ENCODE measurements at regions not wholly inside any gene's neighbourhood (a gene's known extent, or its start where the extent isn't known, plus 50 kb on each side); places are given as distances from the start of the nearest gene placed in this dataset.
"Not testable (repeated sequence)": the region's sequence is repeated elsewhere in the genome, so short reads cannot be mapped to it uniquely, and the experiment has no call there.

DNA sequence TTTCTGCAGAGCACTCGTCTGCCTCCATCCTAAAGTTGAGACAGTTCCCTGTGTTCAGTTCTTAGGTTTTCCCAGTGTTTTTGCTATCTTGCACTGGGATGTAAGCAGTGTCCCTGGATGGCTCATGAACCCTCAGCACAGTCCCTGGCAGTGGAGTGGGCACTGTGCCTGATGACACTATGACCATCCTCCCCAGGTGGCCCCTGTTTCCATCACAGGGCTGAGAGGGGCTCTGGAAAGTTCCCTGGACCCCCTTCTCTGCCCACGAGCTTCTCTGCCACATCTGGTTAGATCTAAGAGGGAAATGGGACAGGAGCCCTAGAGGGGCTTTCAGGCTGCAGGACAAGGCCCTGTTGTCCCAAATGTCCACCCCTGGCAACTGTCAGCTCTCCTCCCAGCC, 249.8 kb upstream of the SFSWAP start:
- DNase-seq: no peak
- 44 to 70% (median 61%) methylated on average over 2 of the region's 2 CpGs for WGBS, 3 donors
- H3K27me3 ChIP-seq (ENCODE audit: control insufficient read depth in 3 of 3, insufficient read depth in 3 of 3, low read length in 3 of 3): no peaks in the 10 kb centered on the region
- no peak overlapping the region for H3K4me3 ChIP-seq (ENCODE audit: low read depth in 1 of 3, low read length in 3 of 3)
- no peaks in the 10 kb centered on the region for H3K36me3 ChIP-seq (ENCODE audit: control insufficient read depth in 3 of 3, insufficient read depth in 2 of 3, low read depth in 1 of 3, low read length in 3 of 3)
- no peak for FAIRE-seq
- no peaks in the 10 kb centered on the region for H3K9me3 ChIP-seq (ENCODE audit: control insufficient read depth in 2 of 2, insufficient read depth in 1 of 2, low read depth in 1 of 2, low read length in 1 of 2)
- no peak overlapping the region for H3K27ac ChIP-seq (ENCODE audit: low read depth in 1 of 3, low read length in 2 of 3)
- H3K4me1 ChIP-seq (ENCODE audit: control insufficient read depth in 3 of 3, insufficient read depth in 2 of 3, low read depth in 1 of 3, low read length in 2 of 3): no peaks in the 10 kb centered on the region

DNA sequence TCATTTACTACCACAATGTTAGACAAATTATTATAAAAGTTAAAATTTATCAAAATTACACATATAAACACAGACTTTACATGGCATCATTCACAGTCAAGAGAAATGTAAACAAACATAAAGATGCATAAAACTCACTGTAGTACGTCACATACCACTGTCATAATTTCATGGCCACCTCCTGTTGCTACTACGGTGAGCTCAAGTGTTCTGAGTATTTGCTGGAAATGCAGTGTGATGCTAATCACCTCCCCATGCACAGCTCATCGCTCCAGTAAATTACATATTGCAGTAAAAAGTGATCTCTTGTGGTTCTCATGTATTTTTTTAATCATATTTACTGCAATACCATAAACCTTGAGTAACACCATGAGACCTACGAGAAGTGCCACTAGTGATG, 247.7 kb upstream of the SFSWAP start:
- 55 to 61% (median 57%) methylated on average over 4 of the region's 4 CpGs for WGBS, 3 donors

DNA sequence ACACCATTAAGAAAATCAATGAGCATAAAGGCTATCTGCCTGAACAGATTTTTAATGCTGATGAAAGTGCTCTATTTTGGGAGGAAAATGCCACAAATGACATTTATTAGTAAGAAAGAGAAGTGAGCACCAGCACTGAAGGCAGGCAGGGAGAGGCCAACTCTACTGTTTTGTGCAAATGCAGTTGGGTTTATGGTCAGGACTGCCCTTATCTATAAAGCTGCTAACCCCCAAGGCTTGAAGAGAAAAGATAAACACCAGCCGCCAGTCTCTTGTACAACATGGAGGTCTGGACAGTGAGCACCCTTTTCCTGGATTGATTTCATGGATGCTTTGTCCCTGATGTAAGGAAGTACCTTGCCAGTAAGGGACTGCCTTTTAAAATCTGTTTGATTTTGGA, 246.8 kb upstream of the SFSWAP start:
- Histone ChIP-seq H3K27me3 (ENCODE audit: control insufficient read depth in 3 of 3, insufficient read depth in 3 of 3, low read length in 3 of 3) (no peaks in the 10 kb centered on the region), H3K36me3 (ENCODE audit: control insufficient read depth in 3 of 3, insufficient read depth in 2 of 3, low read depth in 1 of 3, low read length in 3 of 3) (no peaks in the 10 kb centered on the region), H3K4me3 (ENCODE audit: low read depth in 1 of 3, low read length in 3 of 3) (no peak overlapping the region), H3K4me1 (ENCODE audit: control insufficient read depth in 3 of 3, insufficient read depth in 2 of 3, low read depth in 1 of 3, low read length in 2 of 3) (no peaks in the 10 kb centered on the region), H3K27ac (ENCODE audit: low read depth in 1 of 3, low read length in 2 of 3) (no peak overlapping the region), H3K9me3 (ENCODE audit: control insufficient read depth in 2 of 2, insufficient read depth in 1 of 2, low read depth in 1 of 2, low read length in 1 of 2) (peaks cover 0 to 5% of the 10 kb centered on the region in 2 donors)
- no peak for FAIRE-seq
- 30 to 59% (median 55%) methylated on average over 1 of the region's 1 CpG for WGBS, 3 donors
- no peak for DNase-seq

More for the DNA sequence above, 247.7 kb upstream of the SFSWAP start:
- Histone ChIP-seq H3K36me3 (ENCODE audit: control insufficient read depth in 3 of 3, insufficient read depth in 2 of 3, low read depth in 1 of 3, low read length in 3 of 3) (no peaks in the 10 kb centered on the region), H3K4me3 (ENCODE audit: low read depth in 1 of 3, low read length in 3 of 3) (no peak overlapping the region), H3K27me3 (ENCODE audit: control insufficient read depth in 3 of 3, insufficient read depth in 3 of 3, low read length in 3 of 3) (no peaks in the 10 kb centered on the region), H3K9me3 (ENCODE audit: control insufficient read depth in 2 of 2, insufficient read depth in 1 of 2, low read depth in 1 of 2, low read length in 1 of 2) (peaks cover 0 to 5% of the 10 kb centered on the region in 2 donors), H3K27ac (ENCODE audit: low read depth in 1 of 3, low read length in 2 of 3) (no peak overlapping the region), H3K4me1 (ENCODE audit: control insufficient read depth in 3 of 3, insufficient read depth in 2 of 3, low read depth in 1 of 3, low read length in 2 of 3) (no peaks in the 10 kb centered on the region)
- DNase-seq: no peak
- no peak for FAIRE-seq

DNA sequence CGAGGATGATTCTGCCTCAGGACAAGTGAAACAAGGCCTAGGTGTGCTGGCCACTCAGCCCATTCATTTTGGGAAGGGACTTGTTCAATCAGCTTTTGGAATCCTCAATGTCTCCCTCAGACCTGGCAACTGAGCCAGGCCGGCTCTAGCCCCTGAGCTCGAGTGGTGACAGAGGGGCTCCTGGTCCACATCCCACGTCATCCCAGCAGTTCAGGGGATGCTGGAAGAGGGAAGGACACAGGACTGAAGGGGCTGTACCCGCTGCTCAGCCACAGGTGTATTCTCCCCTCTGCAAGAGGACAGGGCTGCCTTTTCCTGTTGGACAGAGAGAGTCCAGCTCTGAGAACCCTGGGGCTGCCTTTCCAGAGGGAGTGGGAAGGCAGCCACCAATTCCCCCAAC, 244.6 kb upstream of the SFSWAP start:
- H3K4me3 ChIP-seq (ENCODE audit: low read depth in 1 of 3, low read length in 3 of 3): no peak overlapping the region
- no peaks in the 10 kb centered on the region for H3K27me3 ChIP-seq (ENCODE audit: control insufficient read depth in 3 of 3, insufficient read depth in 3 of 3, low read length in 3 of 3)
- peaks cover 0 to 5% of the 10 kb centered on the region in 2 donors for H3K9me3 ChIP-seq (ENCODE audit: control insufficient read depth in 2 of 2, insufficient read depth in 1 of 2, low read depth in 1 of 2, low read length in 1 of 2)
- WGBS, 3 donors: 83 to 87% (median 87%) methylated on average over 5 of the region's 5 CpGs
- no peak for FAIRE-seq
- no peak overlapping the region for H3K27ac ChIP-seq (ENCODE audit: low read depth in 1 of 3, low read length in 2 of 3)
- no peaks in the 10 kb centered on the region for H3K36me3 ChIP-seq (ENCODE audit: control insufficient read depth in 3 of 3, insufficient read depth in 2 of 3, low read depth in 1 of 3, low read length in 3 of 3)
- no peak for DNase-seq
- H3K4me1 ChIP-seq (ENCODE audit: control insufficient read depth in 3 of 3, insufficient read depth in 2 of 3, low read depth in 1 of 3, low read length in 2 of 3): no peaks in the 10 kb centered on the region

DNA sequence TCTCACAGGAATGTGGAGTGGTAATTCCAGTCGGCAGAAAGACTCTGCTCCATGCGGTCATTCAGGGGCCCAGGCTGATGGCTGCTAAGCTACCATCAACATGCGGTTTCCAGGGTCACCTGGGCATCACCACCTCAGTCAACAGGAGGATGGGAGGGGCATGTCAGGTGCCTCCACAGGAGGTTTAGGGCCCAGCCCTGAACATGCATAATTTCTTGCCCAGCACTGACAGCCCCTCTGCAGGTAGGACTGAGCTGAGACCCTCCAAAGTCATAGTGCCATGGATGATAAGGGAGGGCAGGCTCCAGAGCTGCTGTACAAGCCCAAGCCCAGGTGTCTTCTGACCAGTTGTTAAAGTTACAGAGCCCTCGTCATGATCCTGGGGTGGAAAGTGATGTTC, 244.0 kb upstream of the SFSWAP start:
- Histone ChIP-seq H3K27ac (ENCODE audit: low read depth in 1 of 3, low read length in 2 of 3) (no peak overlapping the region), H3K9me3 (ENCODE audit: control insufficient read depth in 2 of 2, insufficient read depth in 1 of 2, low read depth in 1 of 2, low read length in 1 of 2) (peaks cover 0 to 5% of the 10 kb centered on the region in 2 donors), H3K27me3 (ENCODE audit: control insufficient read depth in 3 of 3, insufficient read depth in 3 of 3, low read length in 3 of 3) (no peaks in the 10 kb centered on the region), H3K4me3 (ENCODE audit: low read depth in 1 of 3, low read length in 3 of 3) (no peak overlapping the region), H3K4me1 (ENCODE audit: control insufficient read depth in 3 of 3, insufficient read depth in 2 of 3, low read depth in 1 of 3, low read length in 2 of 3) (no peaks in the 10 kb centered on the region), H3K36me3 (ENCODE audit: control insufficient read depth in 3 of 3, insufficient read depth in 2 of 3, low read depth in 1 of 3, low read length in 3 of 3) (no peaks in the 10 kb centered on the region)
- WGBS, 3 donors: 77 to 92% (median 83%) methylated on average over 4 of the region's 4 CpGs
- FAIRE-seq (no peak), DNase-seq (no peak)

DNA sequence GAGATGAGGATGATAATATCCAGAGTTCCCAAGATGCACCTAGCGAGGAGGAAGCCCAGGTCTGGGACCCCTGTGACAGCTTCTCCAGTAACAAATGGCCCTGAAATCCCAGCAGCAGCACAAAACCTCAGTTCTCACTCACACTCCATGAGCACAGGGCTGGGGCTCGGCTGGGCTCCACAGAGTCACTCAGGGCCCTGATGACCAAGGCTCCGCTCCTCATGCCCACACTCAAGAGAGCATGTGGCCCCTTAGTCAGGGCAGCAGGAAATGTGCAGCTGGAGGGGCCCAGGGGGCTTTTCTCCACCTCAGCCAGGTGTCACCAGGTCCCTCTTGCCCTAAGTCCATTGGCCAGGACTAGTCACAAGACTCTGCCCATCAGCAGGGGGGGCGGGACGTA, 242.7 kb upstream of the SFSWAP start:
- peaks cover 0 to 5% of the 10 kb centered on the region in 2 donors for H3K9me3 ChIP-seq (ENCODE audit: control insufficient read depth in 2 of 2, insufficient read depth in 1 of 2, low read depth in 1 of 2, low read length in 1 of 2)
- WGBS, 3 donors: 72 to 86% (median 80%) methylated on average over 5 of the region's 5 CpGs
- FAIRE-seq: no peak

DNA sequence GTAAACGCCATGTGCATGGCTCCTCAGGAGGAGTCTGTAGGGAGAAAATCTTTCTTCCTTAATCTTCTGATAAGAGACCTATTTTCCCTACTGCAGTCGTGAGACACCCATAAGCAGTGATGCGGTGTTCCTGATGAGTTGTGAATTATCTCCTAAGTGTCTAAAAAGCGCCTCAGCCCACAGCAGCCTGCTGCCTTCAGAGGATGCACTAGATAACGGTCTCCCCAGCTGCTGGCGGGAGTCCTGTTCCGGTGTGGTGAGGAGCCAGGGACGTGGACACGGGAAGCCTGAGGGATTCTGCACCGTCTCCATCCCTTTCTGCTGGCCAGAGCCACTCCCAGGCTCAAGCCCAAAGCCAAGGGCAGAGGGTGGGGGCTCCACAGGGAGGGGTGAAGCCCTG, 240.9 kb upstream of the SFSWAP start:
- H3K36me3 ChIP-seq (ENCODE audit: control insufficient read depth in 3 of 3, insufficient read depth in 2 of 3, low read depth in 1 of 3, low read length in 3 of 3); H3K4me1 ChIP-seq (ENCODE audit: control insufficient read depth in 3 of 3, insufficient read depth in 2 of 3, low read depth in 1 of 3, low read length in 2 of 3); FAIRE-seq; DNase-seq; H3K9me3 ChIP-seq (ENCODE audit: control insufficient read depth in 2 of 2, insufficient read depth in 1 of 2, low read depth in 1 of 2, low read length in 1 of 2); H3K4me3 ChIP-seq (ENCODE audit: low read depth in 1 of 3, low read length in 3 of 3); H3K27me3 ChIP-seq (ENCODE audit: control insufficient read depth in 3 of 3, insufficient read depth in 3 of 3, low read length in 3 of 3); H3K27ac ChIP-seq (ENCODE audit: low read depth in 1 of 3, low read length in 2 of 3): not testable (repeated sequence)
- WGBS, 3 donors: 57 to 78% (median 77%) methylated on average over 3 of the region's 10 CpGs

More for the DNA sequence above, 242.7 kb upstream of the SFSWAP start:
- DNase-seq: no peak
- Histone ChIP-seq H3K4me3 (ENCODE audit: low read depth in 1 of 3, low read length in 3 of 3) (no peak overlapping the region), H3K36me3 (ENCODE audit: control insufficient read depth in 3 of 3, insufficient read depth in 2 of 3, low read depth in 1 of 3, low read length in 3 of 3) (no peaks in the 10 kb centered on the region), H3K4me1 (ENCODE audit: control insufficient read depth in 3 of 3, insufficient read depth in 2 of 3, low read depth in 1 of 3, low read length in 2 of 3) (no peaks in the 10 kb centered on the region), H3K27me3 (ENCODE audit: control insufficient read depth in 3 of 3, insufficient read depth in 3 of 3, low read length in 3 of 3) (no peaks in the 10 kb centered on the region), H3K27ac (ENCODE audit: low read depth in 1 of 3, low read length in 2 of 3) (no peak overlapping the region)

DNA sequence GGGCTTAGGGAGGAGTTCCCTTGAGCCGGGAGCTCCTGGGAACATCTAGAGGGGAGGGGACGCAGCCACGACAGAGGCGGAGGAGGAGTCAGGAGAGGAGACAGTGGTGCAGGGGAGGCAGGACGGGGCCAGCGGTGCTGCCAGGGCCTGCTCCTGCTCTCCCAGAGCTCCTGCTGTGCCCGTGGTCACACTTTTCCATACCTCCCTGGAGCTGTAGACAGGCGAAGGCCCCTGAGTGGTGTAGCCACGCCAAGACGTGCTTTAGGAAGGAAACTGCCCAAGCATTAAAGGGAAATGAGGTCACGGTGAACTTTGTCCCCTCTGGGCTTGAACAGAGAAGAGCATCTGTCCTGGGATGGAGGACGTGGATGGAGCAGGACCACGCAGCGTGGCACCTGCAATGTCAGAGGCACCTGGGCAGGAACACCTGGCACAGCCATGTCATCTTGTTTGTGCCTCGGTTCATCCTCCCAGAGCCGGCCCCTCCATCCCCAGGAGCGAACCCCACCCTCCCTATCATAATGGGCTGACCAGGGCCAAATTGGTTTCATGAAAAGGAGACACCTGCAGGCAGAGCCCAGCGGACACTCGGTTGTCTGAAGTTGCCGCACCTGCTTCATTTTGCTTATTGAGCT, 239.5 kb upstream of the SFSWAP start:
- Histone ChIP-seq H3K4me3 (ENCODE audit: low read depth in 1 of 3, low read length in 3 of 3) (no peak overlapping the region), H3K27me3 (ENCODE audit: control insufficient read depth in 3 of 3, insufficient read depth in 3 of 3, low read length in 3 of 3) (no peaks in the 10 kb centered on the region), H3K27ac (ENCODE audit: low read depth in 1 of 3, low read length in 2 of 3) (no peak overlapping the region), H3K4me1 (ENCODE audit: control insufficient read depth in 3 of 3, insufficient read depth in 2 of 3, low read depth in 1 of 3, low read length in 2 of 3) (no peaks in the 10 kb centered on the region), H3K36me3 (ENCODE audit: control insufficient read depth in 3 of 3, insufficient read depth in 2 of 3, low read depth in 1 of 3, low read length in 3 of 3) (no peaks in the 10 kb centered on the region), H3K9me3 (ENCODE audit: control insufficient read depth in 2 of 2, insufficient read depth in 1 of 2, low read depth in 1 of 2, low read length in 1 of 2) (peaks cover 0 to 5% of the 10 kb centered on the region in 2 donors)
- FAIRE-seq: no peak
- DNase-seq: peak in 1 of 2 donors; percentile 3
- WGBS, 3 donors: 35 to 57% (median 51%) methylated on average over 19 to 20 of the region's 20 CpGs
